Stimulated activated CD4-positive, alpha-beta T cell treated with anti-CD3 and anti-CD28 coated beads, Interleukin-15, amount 100 ng/mL, for 1 hour (primary cell): ENCODE measurements at regions not wholly inside any gene's neighbourhood (a gene's known extent, or its start where the extent isn't known, plus 50 kb on each side); places are given as distances from the start of the nearest gene placed in this dataset.
"Not testable (repeated sequence)": the region's sequence is repeated elsewhere in the genome, so short reads cannot be mapped to it uniquely, and the experiment has no call there.

Source experiments
- DNase-seq, 2 donors: peaks; one replicate each; pipeline ENCODE4 v3.0.0-alpha.2; 2020; ENCODE audit warnings: low read depth in 1 of 2, low spot score in 1 of 2

DNA sequence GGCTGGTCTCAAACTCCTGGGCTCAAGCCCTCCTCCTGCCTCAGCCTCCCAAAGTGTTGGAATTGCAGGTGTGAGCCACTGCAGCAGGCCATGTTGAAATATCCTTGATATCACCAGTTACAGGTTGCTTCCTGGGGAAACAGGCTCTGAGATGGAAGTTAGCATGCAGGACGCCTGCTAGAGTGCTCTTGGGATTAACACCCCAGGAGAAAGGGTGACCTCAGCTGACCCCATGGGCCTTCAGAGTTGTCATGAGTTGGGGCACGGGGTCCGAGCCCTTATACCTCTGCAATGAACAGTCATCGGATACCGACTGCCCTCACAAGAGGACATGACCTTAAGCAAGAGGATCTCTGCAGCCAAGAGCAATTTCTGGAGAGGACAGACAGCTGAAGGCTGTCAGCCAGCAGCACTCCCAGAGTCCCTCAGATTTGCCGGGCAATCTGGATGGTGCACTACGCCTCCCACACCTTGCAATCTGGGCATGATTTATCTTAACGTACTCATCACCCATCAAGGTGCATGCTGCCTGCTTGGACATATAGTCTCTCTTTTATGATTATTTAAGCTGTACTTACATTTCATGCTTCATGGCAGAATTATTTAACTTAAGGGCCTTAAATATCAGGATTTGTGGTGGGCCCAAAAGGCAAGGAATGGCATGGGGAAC, 134.6 kb downstream of the ADSS2 start:
- no peak for DNase-seq

DNA sequence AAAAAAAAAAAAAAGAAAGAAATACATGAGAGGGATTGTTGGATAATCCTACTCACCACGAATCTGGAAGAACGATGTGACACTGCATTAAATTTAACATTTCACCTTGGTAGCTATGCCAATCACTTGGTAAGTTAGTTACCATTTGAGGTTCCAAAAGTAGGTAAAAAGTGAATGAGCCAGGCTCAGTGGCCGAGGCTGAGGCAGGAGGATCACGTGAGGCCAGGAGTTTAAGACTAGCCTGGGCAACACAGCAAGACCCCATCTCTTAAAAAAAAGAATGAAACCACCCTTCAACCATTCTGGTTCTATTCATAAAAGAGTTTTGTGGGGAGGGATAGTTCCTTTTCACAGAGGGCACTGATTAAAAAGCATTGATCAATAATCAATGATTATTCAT, 133.6 kb downstream of the ADSS2 start:
- DNase-seq = no peak

DNA sequence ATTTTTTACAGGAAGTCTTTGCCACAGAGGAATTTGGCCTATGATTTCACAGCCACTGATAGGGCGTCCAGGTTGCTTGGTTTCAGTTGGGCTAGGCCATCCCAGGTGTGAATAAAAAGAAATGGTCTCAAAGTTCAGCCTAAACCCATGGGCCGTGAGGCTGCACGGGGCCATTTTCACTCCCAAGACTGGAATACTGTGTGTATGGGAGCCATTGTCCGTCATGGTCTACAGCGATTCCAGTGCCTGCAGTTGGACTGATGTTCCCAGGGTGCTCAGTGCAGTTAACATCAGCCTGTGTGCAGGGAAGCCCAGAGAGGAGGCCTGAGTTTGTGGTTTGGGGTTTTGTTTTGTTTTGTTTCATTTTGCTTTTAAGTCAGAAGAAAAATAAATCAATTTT, 133.2 kb downstream of the ADSS2 start:
- no peak for DNase-seq

DNA sequence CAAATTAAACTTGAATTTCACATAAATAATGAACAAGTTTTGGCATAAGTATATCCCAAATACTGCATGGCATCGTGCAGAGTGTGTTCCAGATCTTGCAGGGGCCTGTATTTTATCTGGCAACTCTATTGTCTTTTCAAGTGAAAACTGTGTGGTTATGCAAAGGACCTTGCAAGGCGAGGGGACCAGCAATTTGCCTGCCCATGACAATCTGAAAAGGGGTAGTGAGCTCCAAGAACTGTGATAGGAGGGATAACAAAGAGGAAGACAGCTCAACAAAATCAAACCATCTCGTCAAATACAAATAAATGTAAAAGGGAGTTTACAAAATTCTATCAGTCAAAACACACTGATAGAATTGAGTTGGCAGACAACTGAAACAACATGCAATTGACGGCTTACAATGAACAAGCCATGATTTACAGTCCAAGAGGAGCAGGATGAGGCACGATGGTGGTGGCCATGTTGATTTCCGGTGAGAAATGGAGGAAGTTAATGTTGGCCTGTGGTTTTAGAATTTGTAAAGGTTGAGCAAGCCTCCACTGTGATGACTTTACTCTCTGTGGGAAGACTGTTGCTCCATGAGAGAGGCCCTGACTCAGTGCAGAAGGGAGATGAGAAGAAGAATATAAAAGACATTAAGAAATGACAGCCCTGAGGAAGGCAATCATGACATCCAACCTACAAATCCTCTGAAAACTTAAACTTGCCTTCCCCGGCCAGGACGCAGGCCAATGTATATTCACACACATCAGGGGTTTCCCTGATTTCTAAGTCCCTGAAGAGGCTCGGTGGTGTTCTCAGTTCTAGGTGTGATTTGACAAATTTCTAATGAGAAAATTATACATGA, 132.2 kb downstream of the ADSS2 start:
- no peak for DNase-seq

DNA sequence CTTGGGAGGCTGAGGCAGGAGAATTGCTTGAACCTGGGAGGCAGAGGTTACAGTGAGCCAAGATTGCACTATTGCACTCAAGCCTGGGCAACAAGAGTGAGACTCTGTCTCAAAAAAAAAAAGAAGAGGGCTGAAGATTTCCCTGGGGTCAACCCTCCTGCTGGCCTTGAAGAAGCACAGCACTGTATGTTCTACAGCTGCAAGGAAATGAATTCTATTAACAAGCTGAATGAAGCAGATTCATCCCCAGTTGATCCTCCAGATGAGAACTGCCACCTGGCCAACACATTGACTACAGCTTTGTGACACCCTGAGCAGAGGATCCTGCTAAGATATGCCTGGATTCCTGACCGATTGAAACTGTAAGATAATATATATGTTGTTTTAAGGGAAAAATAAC, 129.5 kb downstream of the ADSS2 start:
- DNase-seq = no peak

DNA sequence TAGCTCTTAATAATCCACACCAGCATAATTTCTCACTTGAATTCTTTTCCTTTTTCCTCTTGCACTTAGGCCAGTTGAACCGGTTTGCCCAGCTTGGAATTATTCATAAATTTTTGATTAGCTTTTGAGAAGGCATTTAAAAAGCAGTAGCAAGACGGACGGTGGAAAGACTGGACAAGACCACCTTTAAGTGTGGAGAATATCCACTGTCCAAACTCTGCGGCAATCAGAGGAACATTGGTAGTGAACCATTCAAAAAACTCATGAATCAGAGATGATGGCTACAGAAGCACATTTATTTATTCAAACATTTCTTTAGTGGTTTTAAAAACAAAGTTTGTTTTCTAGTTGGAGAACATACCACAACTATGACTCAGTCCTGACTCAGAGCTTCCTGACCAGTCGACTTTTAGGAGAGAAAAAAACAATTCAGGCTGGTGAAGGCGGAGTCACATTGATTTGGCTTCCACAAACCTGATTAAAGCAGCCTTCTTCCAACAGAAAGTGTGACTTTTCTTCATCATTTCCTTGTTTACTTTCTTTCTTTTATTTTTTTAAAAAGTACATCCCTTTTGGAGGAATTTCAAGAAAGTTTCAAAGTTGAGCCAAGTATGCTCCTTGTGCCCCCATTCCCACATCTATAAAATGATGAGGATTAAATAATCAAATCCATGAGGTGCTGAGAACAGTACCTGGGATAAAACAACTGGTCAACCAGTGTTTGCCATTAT, 128.8 kb downstream of the ADSS2 start:
- no peak for DNase-seq

DNA sequence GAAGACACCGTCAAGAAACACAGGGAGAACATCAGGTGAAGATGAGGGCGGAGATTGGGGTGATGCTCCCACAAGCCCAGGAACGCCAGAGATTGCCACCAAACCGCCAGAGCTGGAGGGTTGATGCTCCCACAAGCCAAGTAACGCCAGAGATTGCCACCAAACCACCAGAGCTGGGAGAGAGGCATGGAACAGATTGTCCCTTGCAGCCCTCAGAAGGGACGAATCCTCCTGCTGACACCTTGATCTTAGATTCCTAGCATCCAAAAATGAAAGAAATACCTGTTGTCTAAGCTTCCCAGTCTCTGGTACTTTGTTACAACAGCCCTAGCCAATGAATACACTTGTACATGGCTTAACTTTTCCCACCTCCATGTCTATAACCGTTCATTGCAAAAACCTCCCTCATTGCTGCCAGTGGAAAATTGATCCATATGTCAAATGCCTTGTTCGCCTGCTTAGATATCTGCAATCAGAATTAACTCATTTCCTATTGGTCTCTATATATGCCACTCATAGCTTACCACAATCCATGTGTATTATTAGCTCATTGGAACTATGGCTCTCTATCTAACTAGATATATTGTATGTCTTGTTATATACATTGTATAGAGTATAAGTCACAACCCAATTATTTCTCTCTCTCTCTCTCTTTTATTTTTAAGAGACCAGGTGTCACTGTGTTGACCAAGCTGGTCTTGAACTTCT, 127.4 kb downstream of the ADSS2 start:
- DNase-seq = no peak

DNA sequence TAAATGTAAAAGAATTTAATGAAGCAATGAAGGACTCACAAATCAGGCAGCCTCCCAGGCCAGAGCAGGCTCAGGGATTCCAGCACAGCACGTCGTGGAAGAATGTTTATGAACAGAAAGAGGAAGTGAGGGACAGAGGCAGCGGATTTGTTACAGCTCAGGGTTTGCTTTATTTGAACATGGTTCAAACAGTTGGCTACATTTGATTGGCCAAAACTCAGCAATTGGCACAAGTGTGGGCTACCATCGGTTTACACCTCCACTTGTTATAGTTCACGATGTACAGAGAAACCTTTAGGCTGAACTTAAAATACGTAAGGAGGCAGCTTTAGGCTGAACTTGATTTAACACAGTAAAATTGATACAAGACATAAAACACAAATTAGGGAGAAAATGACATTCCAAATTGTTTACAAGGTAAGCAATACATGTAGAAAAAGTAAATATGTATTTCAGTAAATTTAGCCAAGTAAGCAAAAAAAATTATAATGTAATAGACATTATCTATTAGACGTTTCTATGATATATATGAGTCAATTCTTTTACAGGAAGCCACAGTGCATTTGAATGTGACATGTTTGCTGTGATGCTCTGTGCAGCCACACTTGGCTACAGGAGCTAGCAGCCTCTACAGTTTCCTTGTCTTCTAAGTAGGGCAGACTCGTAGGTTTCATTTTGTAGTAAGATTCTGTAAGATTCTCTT, 126.5 kb downstream of the ADSS2 start:
- DNase-seq = no peak

DNA sequence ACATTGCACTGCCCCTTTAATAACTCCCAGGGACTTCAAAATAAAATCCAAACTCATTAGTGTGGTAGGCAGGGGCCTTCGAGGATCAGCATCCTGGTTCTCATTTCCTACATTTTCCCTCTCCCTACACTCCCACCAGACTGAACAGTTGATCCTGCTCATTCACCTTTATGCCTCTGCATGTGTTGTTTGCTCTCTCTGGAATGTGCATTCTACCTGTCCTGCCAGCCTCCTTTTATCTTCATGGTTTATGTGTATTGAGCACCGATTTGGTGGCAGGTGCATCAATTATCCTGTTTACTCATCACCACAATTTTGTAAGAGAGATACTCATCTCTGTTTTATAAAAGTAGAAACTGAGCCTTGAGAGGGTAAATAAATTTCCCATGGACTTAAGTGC, 125.0 kb downstream of the ADSS2 start:
- no peak for DNase-seq

DNA sequence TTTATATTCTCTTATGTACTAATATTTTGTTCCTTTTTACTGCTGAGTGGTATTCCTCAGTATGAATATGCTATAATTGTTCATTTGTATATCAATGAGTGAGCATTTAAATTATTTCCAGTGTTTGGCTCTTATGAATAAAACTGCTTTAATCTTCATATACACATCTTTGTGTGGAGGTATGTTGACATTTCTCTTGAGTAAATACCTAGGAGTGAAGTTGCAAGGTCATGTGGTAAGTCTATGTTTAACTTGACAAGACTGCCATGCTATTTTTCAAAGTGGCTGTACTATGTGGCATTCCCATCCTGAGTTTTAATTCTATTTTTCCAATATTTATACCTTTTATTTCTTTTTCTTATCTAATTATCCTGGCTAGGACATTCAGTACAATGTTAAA, 124.2 kb downstream of the ADSS2 start:
- no peak for DNase-seq

DNA sequence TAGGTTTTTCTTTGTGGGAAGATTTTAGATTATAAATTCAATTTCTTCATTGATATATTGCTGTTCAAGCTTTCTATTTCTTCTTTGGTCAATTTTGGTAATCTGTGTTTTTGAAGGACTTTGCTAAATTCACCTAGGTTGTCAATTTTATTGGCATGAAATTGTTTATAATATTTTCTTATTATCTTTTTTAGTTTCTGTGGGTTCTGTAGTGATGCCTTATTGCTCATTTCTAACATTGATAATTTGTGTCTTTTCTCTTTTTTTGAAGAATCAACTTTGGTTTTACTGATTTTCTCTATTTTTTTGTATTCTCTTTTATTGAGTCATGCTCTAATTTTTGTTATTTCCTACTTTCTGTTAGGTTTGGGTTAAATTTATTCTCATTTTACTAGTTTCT, 123.2 kb downstream of the ADSS2 start:
- no peak for DNase-seq

DNA sequence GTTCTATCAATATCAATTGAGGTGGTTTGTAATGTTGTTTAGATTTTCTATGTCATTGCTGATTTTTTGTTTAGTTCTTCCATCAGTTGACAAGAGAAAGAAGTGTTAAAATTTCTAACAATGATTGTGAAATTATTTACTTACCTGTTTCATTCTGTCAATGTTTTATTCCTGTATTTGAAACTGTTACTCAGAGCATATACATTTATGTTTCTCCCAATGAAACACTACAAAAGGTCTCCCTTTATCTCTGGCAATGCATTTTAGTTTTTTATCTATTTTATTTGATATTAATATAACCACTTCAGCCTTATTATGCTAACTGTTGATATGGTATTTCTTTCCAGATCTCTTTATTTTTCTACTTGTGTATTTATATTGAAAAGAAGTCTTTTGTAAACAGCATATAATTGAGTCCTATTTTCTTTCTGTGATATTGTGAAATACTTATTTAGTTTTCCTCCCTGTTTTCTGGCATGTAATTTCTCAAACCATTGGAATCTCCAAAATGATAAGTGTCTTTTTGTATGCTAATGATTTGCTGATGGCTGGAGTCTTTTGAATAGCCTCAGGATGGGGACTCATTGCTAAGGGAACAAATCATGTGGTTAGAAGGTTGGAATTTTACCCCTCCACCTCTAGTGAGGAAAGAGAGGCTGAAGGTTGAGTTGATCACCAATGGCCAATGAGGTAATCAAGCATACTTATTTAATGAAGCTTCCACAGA, 122.0 kb downstream of the ADSS2 start:
- DNase-seq = no peak

DNA sequence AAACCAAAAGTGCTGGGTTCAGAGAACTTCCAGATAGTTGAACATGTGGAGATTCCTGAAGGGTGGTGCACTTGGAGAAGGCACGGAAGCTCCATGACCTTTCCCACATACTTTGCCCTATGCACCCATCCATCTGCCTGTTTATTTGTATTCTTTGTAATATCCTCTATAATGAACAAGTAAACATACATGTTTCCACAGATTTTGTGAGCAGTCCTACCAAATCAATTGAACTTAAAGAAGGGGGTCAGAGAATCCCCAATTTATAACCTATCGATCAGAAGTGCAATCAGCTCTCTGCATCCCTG, 121.4 kb downstream of the ADSS2 start:
- no peak for DNase-seq

DNA sequence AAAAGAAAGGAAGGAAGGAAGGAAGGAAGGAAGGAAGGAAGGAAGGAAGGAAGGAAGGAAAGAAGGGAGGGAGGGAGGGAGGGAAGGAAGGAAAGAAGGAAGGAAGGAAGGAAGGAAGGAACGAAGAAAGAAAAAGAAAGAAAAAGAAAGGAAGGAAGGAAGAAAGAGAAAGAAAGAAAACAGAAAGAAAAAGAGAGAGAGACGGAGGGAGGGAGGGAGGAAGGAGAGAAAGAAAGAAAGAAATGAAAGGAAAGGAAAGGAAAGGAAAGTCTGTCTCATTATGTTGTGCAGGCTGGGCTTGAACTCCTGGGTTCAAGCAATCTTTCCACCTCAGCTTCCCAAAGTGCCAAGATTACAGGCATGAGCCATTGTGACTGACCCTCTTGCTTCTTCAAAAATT, 118.9 kb downstream of the ADSS2 start:
- not testable (repeated sequence) for DNase-seq

DNA sequence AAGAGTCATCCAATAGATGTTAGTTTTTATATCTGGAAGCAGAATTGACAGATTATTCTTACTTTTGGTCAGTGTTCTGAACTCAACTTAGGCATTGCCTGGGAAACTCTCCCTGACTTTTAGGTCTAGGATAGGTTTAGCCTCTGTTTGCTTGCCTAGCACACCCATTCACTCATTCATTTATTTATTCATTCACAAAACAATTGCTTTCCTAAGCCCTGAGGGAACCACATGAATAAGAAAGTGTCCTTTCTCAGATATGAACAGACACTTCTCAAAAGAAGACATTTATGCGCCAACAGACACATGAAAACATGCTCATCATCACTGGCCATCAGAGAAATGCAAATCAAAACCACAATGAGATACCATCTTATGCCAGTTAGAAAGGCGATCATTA, 117.4 kb downstream of the ADSS2 start:
- DNase-seq = not testable (repeated sequence)

DNA sequence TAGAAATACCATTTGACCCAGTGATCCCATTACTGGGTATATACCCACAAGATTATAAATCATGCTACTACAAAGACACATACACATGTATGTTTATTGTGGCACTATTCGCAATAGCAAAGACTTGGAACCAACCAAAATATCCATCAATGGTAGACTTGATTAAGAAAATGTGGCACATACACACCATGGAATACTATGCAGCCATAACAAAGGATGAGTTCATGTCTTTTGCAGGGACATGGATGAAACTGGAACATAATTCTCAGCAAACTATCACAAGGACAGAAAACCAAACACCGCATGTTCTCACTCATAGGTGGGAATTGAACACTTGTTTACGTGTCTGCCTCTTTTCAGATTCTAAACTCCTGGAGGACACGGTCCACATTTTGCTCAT, 116.9 kb downstream of the ADSS2 start:
- DNase-seq = not testable (repeated sequence)

DNA sequence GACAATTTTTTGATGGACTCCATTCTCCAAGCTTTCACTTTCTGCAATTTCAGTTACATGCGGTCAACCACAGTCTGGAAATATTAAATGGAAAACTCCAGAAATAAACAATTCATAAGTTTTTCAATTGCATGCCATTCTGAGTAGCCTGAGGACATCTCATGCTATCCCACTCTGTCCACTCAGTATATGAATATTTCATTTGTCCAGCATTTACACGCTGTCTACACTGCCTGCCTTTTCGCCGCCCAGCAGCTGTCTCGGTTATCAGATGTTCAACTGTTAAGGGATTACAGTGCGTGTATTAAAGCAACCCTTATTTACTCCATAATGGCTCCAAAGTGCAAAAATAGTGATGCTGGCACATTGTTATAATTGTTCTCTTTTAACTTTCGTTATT, 116.3 kb downstream of the ADSS2 start:
- no peak for DNase-seq

DNA sequence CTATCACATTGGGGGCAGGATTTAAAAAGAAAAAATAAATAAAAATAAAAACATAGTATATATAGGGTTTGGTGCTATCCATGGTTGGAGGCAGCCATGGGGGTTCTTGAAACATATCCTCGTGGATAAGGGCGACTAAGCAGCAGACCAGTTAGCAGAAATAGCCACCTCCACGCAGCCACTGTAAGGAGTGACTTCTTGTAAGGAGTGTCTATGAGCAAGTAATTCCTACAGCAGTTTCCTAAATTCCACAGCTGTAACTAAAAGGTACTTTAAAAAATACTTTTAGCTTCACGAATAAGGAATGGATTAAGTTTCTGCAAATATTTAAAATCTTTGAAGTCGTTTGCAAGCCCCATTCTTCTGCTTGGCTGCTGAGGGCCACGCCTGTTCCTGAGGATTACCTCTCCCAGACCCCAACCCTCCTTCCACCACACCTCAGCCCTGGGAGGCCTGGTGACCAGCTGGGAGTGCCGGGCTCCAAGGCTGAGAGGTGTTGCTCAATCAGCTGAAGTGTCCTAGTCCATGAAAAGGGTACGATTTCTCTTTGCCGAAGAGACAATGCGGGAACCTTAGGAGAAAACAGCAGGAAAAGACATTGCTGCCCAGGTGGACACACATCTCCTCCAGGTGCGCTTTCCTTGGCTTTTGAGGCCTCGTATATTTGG, 115.3 kb downstream of the ADSS2 start:
- DNase-seq = no peak

DNA sequence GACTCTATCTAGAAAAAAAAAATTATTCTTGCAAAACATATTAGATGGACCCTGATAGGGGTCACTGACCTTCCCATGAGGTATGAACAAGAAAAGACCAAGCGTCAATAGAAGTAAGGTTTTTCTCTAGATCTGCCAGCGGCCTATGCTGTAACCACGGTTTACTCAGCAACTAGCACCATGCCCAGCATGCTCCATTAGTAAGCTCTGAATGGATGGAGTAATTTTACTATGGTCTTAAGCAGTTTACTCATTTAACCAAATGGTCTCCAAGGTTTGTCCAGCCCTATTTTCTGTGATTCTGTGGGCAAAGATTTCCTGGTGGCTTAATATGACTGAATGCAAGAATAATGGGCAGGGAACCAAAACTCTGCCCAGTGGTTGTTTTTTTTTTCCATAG, 113.9 kb downstream of the ADSS2 start:
- DNase-seq = no peak
